ENCODE measurements at regions not wholly inside any gene's neighbourhood (a gene's known extent, or its start where the extent isn't known, plus 50 kb on each side); places are given as distances from the start of the nearest gene placed in this dataset.
"Not testable (repeated sequence)": the region's sequence is repeated elsewhere in the genome, so short reads cannot be mapped to it uniquely, and the experiment has no call there.

DNA sequence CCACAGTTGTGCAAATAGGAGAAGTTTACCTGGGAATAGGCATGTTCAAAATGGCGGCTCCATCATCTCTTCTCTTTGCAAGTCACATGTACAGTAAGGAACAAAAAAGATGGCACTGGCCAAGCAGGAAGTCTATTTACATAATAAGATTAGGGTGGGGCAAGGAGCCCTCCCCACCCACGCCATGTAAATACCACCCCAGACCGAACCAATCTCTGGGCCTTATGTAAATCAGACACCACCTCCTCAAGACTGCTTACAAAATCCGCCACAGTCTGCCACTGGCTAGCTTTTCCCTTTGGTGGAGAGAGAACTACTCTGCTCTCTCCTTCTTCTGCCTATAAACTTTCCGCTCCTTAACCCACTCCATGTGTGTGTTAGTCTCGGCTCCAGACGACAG, 1496.3 kb downstream of the REEP3 start:
- no peak overlapping the region for H3K27ac Mint-ChIP-seq
- no peak overlapping the region for H3K4me3 Mint-ChIP-seq
- H3K9me3 Mint-ChIP-seq = peaks cover 20% of the 10 kb centered on the region
- H3K27me3 Mint-ChIP-seq = no peaks in the 10 kb centered on the region
- H3K36me3 Mint-ChIP-seq = no peaks in the 10 kb centered on the region
- no peak for DNase-seq
- CTCF ChIA-PET = no interaction called here
- H3K4me1 Mint-ChIP-seq = no peaks in the 10 kb centered on the region

DNA sequence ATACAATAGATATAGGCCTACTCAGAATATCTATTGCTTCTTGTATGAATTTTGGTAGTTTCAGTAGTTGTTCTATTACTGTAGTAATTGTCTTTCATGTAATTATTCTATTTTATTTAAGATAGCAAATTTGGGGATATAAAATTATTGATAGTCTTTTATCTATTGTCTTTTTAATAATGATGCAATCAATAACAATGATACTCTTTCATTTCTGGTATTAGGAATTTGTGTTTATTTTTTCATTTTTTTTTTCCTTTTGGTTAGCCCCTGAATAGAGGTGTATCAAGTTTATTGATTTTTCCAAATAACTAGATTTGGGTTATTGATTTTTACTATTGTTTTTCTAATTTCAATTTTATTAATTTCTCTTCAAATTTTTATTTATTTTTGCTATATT, 1503.7 kb downstream of the REEP3 start:
- CTCF ChIA-PET = no interaction called here
- H3K36me3 Mint-ChIP-seq = no peaks in the 10 kb centered on the region
- no peak overlapping the region for H3K27ac Mint-ChIP-seq
- H3K27me3 Mint-ChIP-seq = no peaks in the 10 kb centered on the region
- H3K4me3 Mint-ChIP-seq = no peak overlapping the region
- peaks cover 17% of the 10 kb centered on the region for H3K9me3 Mint-ChIP-seq
- no peak for DNase-seq
- no peaks in the 10 kb centered on the region for H3K4me1 Mint-ChIP-seq

DNA sequence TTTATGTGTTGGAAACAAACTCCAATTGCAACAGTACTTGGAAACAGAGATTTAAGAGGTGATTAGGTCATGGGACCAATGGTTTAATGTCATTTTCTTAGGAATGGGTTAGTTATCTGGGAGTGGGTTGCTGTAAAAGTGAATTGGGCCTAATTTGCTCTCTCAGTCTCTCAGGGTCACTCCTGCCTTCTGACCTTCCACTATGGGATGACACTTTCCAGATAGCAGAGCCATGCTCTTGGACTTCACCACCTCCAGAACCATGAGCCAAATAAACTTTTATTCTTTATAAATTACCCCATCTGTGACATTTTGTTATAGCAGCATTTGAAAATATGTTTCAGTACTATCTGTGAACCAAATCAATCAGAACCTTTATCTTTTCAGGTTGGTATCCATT, 1509.1 kb downstream of the REEP3 start:
- H3K9me3 Mint-ChIP-seq = peaks cover 3% of the 10 kb centered on the region
- H3K36me3 Mint-ChIP-seq = no peaks in the 10 kb centered on the region
- no peaks in the 10 kb centered on the region for H3K4me1 Mint-ChIP-seq
- no peak for DNase-seq
- H3K27me3 Mint-ChIP-seq = no peaks in the 10 kb centered on the region
- CTCF ChIA-PET = no interaction called here
- H3K4me3 Mint-ChIP-seq = no peak overlapping the region
- no peak overlapping the region for H3K27ac Mint-ChIP-seq

DNA sequence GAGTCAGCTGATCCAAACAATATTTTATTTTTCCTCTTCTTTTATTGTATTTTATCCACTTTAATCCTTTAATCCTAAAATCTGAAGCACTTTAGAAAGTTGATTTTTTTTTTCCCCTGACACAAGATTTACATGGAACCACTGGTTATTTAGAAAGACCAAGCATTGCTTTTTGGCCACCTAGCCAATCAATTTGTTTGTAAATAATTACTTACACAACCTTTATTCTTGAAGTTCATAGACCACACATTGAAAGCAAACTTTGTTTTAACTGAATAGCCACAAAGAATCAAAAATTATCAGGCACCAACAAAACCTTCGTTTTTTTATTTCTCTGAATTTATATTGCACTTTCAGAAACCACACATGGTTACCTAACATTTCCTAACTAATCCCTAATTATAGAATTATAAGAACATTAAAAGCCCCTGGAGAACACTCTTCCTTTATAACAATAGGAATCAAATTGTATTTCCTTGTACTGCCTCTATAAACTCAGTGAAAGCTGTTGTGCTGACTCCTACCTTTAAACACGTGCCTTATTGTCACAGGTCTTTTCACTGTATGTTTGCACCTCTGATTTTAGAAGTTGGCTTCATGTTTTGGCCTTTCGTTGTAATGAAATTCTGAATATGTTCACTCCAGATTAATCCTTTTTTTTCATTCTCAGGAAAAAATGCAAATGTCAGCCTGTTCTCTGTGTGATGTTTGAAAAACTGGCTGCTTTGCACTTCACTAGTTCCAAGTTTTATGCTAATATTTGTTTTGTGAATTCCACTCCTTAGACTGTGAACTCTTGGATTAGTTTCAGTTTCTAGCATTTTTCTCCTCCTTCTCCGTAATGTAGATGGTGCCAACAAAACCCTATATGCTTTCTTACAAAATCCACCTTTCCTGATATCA, 1511.9 kb downstream of the REEP3 start:
- no peaks in the 10 kb centered on the region for H3K36me3 Mint-ChIP-seq
- H3K27me3 Mint-ChIP-seq = no peaks in the 10 kb centered on the region
- peaks cover 5% of the 10 kb centered on the region for H3K9me3 Mint-ChIP-seq
- no peaks in the 10 kb centered on the region for H3K4me1 Mint-ChIP-seq
- no peak overlapping the region for H3K27ac Mint-ChIP-seq
- CTCF ChIA-PET = no interaction called here
- DNase-seq = no peak
- no peak overlapping the region for H3K4me3 Mint-ChIP-seq

DNA sequence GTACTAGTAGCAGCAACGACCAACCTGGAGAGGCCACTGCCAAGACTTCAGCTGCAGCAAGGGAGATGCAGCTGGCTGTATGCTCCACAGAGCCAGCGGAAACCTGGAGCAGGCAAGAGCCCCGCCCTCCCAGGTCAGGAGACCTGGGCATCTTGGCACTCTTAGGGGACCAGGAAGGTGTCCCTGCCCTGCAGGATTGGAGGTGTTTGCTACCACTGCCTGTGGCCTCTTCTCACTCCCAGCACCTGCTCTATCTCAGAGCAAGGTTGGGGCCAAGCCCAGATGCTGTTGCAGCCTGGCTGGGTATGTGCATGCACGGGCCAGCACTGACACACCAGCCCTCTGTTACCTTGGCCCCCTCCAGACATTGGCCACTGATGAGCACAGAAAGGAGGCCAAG, 1512.8 kb downstream of the REEP3 start:
- Mint-ChIP-seq H3K36me3 (no peaks in the 10 kb centered on the region), H3K27me3 (no peaks in the 10 kb centered on the region), H3K27ac (no peak overlapping the region), H3K4me3 (no peak overlapping the region), H3K9me3 (peaks cover 5% of the 10 kb centered on the region), H3K4me1 (no peaks in the 10 kb centered on the region)
- DNase-seq = no peak
- CTCF ChIA-PET = no interaction called here

DNA sequence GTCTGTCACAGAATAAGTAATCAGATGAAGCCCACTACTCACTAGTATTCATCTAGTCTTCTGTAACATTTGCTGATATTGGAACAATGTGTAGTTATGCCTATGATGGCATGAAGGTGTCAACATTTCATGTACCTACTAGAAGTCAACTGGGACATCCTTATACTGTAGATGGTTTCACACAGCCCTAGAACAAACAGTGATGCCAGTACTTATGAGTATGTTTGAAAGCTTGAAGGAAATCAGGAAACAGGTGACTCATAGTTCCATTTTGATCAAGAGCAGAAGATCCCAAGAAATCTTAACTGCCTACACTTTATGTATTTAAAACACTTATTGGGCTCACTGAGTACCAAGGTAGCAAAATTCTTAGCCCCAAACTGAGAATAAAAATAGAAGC, 1519.6 kb downstream of the REEP3 start:
- DNase-seq = no peak

DNA sequence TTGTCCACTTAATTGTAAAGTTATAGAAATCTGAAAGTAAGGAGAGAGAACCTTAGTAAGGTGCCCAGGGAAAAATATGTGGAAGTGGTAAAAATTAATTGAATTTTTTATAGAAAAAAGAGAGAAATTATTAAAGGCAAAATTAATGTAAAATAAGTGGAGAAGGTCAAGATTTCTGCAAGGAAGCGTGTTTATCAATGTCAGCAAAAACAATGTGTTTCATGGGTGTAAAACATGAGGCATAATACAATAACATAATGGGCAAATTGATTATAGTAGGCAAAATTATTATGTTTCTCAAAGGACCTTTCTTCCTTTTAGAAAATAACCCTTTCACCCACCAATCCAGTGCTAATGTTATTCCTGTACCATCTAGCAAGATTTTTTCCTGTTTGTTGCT, 1520.1 kb downstream of the REEP3 start:
- DNase-seq = no peak
- CTCF ChIA-PET = no interaction called here
- H3K36me3 Mint-ChIP-seq = no peaks in the 10 kb centered on the region

More for the DNA sequence above, 1519.6 kb downstream of the REEP3 start:
- Mint-ChIP-seq H3K27me3 (no peaks in the 10 kb centered on the region), H3K36me3 (no peaks in the 10 kb centered on the region), H3K9me3 (peaks cover 7% of the 10 kb centered on the region), H3K4me1 (no peaks in the 10 kb centered on the region), H3K4me3 (no peak overlapping the region), H3K27ac (no peak overlapping the region)
- CTCF ChIA-PET = no interaction called here

DNA sequence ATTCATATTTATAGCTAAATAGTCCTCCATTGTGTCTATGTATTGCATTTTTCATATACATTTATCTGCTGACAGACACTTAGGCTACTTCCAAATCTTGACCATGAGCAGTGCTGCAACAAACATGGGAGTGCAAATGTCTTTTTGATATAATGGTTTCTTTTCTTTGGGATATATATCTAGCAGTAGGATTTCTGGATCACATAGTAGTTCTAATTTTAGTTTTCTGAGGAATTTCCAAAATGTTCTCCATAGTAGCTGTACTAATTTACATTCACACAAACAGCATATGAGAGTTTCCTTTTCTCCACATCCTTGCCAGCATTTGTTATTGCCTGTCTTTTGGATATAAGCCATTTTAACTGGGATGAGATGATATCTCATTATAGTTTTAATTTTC, 1521.3 kb downstream of the REEP3 start:
- Mint-ChIP-seq H3K9me3 (peaks cover 7% of the 10 kb centered on the region), H3K4me3 (no peak overlapping the region), H3K36me3 (no peaks in the 10 kb centered on the region), H3K27ac (no peak overlapping the region), H3K4me1 (no peaks in the 10 kb centered on the region), H3K27me3 (no peaks in the 10 kb centered on the region)
- DNase-seq = no peak
- CTCF ChIA-PET = no interaction called here

More for the DNA sequence above, 1520.1 kb downstream of the REEP3 start:
- Mint-ChIP-seq H3K4me3 (no peak overlapping the region), H3K4me1 (no peaks in the 10 kb centered on the region), H3K27ac (no peak overlapping the region), H3K27me3 (no peaks in the 10 kb centered on the region), H3K9me3 (peaks cover 6% of the 10 kb centered on the region)

DNA sequence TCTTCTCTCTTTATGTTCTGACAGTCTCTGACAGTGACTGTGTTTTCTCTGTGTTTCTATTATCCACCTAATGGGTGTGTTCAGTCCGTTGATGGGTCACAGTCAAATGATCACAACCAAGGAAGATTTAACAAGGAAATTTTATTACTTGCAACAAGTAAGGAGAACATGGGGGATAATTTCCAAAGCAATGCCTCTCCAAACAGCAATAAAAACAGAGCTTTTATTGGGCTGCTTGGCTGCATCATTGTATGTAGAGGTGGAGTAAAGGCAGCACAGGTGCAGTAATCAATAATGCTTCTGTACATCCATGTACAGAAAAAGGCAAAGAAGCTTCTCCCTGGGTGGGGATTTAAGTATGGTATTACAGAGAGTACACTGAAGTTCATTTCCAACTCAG, 1525.6 kb downstream of the REEP3 start:
- H3K27ac Mint-ChIP-seq = no peak overlapping the region
- H3K4me3 Mint-ChIP-seq = no peak overlapping the region
- CTCF ChIA-PET = no interaction called here
- no peaks in the 10 kb centered on the region for H3K36me3 Mint-ChIP-seq
- H3K27me3 Mint-ChIP-seq = no peaks in the 10 kb centered on the region
- no peak for DNase-seq
- no peaks in the 10 kb centered on the region for H3K4me1 Mint-ChIP-seq
- peaks cover 7% of the 10 kb centered on the region for H3K9me3 Mint-ChIP-seq

DNA sequence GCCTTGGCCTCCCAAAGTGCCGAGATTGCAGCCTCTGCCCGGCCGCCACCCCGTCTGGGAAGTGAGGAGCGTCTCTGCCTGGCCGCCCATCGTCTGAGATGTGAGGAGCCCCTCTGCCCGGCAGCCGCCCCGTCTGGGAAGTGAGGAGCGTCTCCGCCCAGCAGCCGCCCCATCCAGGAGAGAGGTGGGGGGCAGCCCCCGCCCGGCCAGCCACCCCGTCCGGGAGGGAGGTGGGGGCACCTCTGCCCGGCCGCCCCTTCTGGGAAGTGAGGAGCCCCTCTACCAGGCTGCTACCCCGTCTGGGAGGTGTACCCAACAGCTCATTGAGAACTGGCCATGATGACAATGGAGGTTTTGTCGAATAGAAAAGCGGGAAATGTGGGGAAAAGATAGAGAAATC, 1530.9 kb downstream of the REEP3 start:
- CTCF ChIA-PET, H3K27ac Mint-ChIP-seq, H3K27me3 Mint-ChIP-seq, H3K4me1 Mint-ChIP-seq, DNase-seq, H3K36me3 Mint-ChIP-seq, H3K4me3 Mint-ChIP-seq: not testable (repeated sequence)
- peaks cover 12% of the 10 kb centered on the region for H3K9me3 Mint-ChIP-seq

DNA sequence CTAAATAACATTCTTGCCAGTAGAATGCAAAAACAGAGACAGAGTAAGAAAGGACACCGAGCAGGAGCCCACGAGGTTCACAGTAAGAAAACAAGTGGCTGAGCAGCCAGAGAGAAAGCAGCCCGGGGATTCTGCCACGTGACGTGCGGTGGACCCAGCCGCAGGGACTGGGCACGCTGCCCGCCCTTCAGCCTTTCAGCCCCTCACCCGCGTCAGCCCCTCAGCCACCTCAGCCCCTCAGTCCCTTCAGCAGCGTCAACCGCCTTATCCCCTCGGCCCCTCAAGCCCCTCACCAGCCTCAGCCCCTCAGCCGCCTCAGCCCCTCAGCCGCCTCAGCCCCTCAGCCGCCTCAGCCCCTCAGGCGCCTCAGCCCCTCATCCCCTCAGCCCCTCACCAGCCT, 1532.2 kb downstream of the REEP3 start:
- peaks cover 12% of the 10 kb centered on the region for H3K9me3 Mint-ChIP-seq
- H3K27me3 Mint-ChIP-seq, DNase-seq, H3K27ac Mint-ChIP-seq, H3K36me3 Mint-ChIP-seq, CTCF ChIA-PET, H3K4me1 Mint-ChIP-seq, H3K4me3 Mint-ChIP-seq: not testable (repeated sequence)

DNA sequence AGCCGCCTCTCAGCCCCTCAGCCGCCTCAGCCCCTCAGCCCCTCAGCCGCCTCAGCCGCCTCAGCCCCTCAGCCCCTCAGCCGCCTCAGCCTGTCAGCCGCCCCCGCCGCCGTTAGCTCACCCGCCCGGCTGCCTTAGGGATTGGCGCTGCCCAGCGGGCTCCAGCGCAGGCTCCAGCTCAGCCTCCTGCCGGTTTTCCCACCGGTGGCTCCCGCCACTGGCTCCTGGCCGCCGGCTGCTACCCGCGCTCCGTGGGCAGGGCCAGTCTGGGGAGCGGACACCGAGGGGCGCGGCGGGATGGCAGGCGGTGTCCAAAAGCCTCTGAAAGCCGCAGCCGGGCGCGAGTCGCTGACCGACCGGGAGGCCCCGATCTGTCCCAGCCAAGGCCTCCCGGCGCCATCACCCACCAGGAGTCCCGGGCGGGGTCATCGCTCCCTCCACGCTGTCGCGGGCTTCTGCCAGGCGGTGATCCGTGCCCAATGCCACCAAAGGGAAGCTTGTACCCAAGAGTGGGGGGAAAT, 1532.7 kb downstream of the REEP3 start:
- DNase-seq, H3K36me3 Mint-ChIP-seq, CTCF ChIA-PET, H3K4me3 Mint-ChIP-seq, H3K27me3 Mint-ChIP-seq, H3K27ac Mint-ChIP-seq, H3K4me1 Mint-ChIP-seq: not testable (repeated sequence)
- H3K9me3 Mint-ChIP-seq = peaks cover 12% of the 10 kb centered on the region

DNA sequence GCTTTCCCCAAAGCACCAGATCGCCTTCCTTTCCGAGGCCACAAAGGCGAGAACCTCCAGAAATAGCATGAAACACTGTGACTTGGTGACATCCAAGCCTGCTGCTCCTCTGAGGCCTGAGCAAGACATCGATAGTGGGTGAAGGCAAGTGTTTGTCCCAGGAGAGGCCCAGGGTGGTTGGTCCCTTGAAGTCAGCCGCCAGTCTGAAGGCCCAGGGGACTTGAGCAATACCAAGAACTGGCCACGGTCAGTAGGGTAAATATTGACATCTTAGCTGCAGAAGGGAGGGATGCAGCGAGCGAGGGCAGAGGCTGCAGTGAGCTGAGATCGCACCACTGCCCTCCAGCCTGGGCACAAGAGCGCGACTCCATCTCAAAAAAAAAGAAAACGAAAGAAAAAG, 1533.5 kb downstream of the REEP3 start:
- H3K9me3 Mint-ChIP-seq = peaks cover 12% of the 10 kb centered on the region
- H3K27ac Mint-ChIP-seq, CTCF ChIA-PET, H3K36me3 Mint-ChIP-seq, H3K4me1 Mint-ChIP-seq, H3K27me3 Mint-ChIP-seq, DNase-seq, H3K4me3 Mint-ChIP-seq: not testable (repeated sequence)

DNA sequence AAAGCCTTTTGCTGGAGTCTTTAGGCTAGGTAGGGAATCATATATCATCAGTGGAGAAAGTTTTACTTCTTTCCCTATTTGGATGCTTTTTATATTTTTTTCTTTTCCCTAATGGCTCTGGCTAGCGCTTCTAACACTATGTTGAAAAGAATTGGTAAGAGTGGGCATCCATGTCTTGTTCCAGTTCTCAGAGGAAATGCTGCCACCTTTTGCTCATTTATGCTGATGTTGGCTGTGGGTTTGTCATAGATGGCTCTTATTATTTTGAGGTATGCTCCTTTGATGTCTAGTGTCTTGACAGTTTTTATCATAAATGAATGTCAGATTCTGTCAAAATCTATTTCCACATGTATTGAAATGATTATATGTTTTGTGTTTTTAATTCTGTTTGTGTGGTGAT, 1544.1 kb downstream of the REEP3 start:
- no peak for DNase-seq
- Mint-ChIP-seq H3K9me3 (no peaks in the 10 kb centered on the region), H3K4me1 (no peaks in the 10 kb centered on the region), H3K4me3 (no peak overlapping the region), H3K27me3 (no peaks in the 10 kb centered on the region), H3K36me3 (no peaks in the 10 kb centered on the region), H3K27ac (no peak overlapping the region)
- CTCF ChIA-PET = no interaction called here

DNA sequence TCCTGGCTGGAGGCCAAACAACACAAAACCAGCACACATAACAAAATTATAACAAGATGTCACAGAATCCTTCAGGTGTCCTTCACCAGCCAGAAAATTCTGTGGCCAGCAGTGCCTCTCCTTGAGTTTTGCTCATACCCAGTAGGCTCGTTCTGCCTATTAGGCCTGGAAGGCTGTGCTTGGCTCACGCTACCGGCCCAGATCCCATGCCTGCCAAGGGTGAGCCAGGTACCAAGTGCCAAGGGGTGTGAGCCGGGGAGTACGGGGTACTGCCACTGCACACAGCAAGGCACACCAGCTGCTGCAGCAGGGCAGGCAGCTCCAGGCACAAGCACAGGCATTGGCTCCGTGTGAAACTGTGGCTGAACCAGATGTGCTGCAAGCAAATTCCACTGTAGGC, 1562.0 kb downstream of the REEP3 start:
- CTCF ChIA-PET = no interaction called here
- Mint-ChIP-seq H3K4me3 (no peak overlapping the region), H3K9me3 (peaks cover 18% of the 10 kb centered on the region), H3K27ac (no peak overlapping the region), H3K36me3 (no peaks in the 10 kb centered on the region), H3K27me3 (no peaks in the 10 kb centered on the region), H3K4me1 (no peaks in the 10 kb centered on the region)
- DNase-seq = no peak

All from activated naive CD4-positive, alpha-beta T cell treated with anti-CD3 and anti-CD28 coated beads, Interleukin-2, amount 10 ng/mL, durations not matched to agents 7 days and 5 days (primary cell).